Neural progenitor cell (in vitro differentiated cells): ENCODE measurements at regions not wholly inside any gene's neighbourhood (a gene's known extent, or its start where the extent isn't known, plus 50 kb on each side); places are given as distances from the start of the nearest gene placed in this dataset.

Experiments used
- DNase-seq: peaks from one replicate; pipeline ENCODE4 v3.0.0-alpha.2; 2016; ENCODE audit warnings: low spot score
- H2AFZ ChIP-seq: fragments of 200-600 bp; sonication (generic); replicated peaks from 2 replicates; pipeline ENCODE4 v1.6.1; 2016; ENCODE audit warnings: antibody characterized with exemption
- H3F3A ChIP-seq: fragments of 200-600 bp; sonication (generic); 2 replicates; pipeline ENCODE4 v1.6.1; 2016; ENCODE audit warnings: antibody characterized with exemption, low read depth
- H3K27ac ChIP-seq: fragments of 200-600 bp; sonication (generic); 2 replicates; pipeline ENCODE4 v1.5.1; 2016; ENCODE audit warnings: mild to moderate bottlenecking
- H3K27me3 ChIP-seq: fragments of 200-600 bp; sonication (generic); 2 replicates; pipeline ENCODE4 v1.6.1; 2016; ENCODE audit warnings: mild to moderate bottlenecking, moderate library complexity
- H3K36me3 ChIP-seq: fragments of 200-600 bp; sonication (generic); 2 replicates; pipeline ENCODE4 v1.5.1; 2016
- H3K4me1 ChIP-seq: fragments of 200-600 bp; sonication (generic); 2 replicates; pipeline ENCODE4 v1.6.1; 2016; ENCODE audit warnings: mixed run types
- H3K4me2 ChIP-seq: fragments of 200-600 bp; sonication (generic); 2 replicates; pipeline ENCODE4 v1.6.1; 2016
- H3K4me3 ChIP-seq: fragments of 200-600 bp; sonication (generic); 2 replicates; pipeline ENCODE4 v1.5.1; 2016
- H3K79me2 ChIP-seq: fragments of 200-600 bp; sonication (generic); 2 replicates; pipeline ENCODE4 v1.6.1; 2016; ENCODE audit warnings: low read depth
- H3K9ac ChIP-seq: fragments of 200-600 bp; sonication (generic); 2 replicates; pipeline ENCODE4 v1.6.1; 2016
- H3K9me3 ChIP-seq: fragments of 200-600 bp; sonication (generic); 2 replicates; pipeline ENCODE4 v1.5.1; 2016; ENCODE audit warnings: low read depth
- H4K20me1 ChIP-seq: fragments of 200-600 bp; sonication (generic); 2 replicates; pipeline ENCODE4 v1.6.1; 2016; ENCODE audit warnings: low read depth
- H3K27ac Mint-ChIP-seq: 3 replicates; pipeline ENCODE4 v1.8.0; 2021; ENCODE audit warnings: mixed read lengths
- H3K27me3 Mint-ChIP-seq: 2 replicates; pipeline ENCODE4 v1.8.0; 2022; ENCODE audit warnings: low read depth, mild to moderate bottlenecking, inconsistent platforms, moderate library complexity, mixed read lengths; ENCODE audit not compliant: insufficient read depth
- H3K36me3 Mint-ChIP-seq: 3 replicates; pipeline ENCODE4 v1.8.0; 2021; ENCODE audit warnings: mixed read lengths
- H3K4me1 Mint-ChIP-seq: 3 replicates; pipeline ENCODE4 v1.8.0; 2021; ENCODE audit warnings: mixed read lengths
- H3K4me3 Mint-ChIP-seq: 3 replicates; pipeline ENCODE4 v1.8.0; 2021; ENCODE audit warnings: mild to moderate bottlenecking, moderate library complexity, mixed read lengths
- H3K9me3 Mint-ChIP-seq: 3 replicates; pipeline ENCODE4 v1.8.0; 2020; ENCODE audit warnings: mixed read lengths
- CTCF ChIP-seq: fragments of 200-600 bp; sonication (generic); IDR thresholded peaks from 2 replicates; pipeline ENCODE4 v1.5.1; 2017; ENCODE audit warnings: antibody characterized with exemption, mild to moderate bottlenecking
- EZH2 ChIP-seq: fragments of 200-600 bp; sonication (generic); IDR thresholded peaks from 2 replicates; pipeline ENCODE4 v1.6.1; 2017; ENCODE audit warnings: antibody characterized with exemption, mild to moderate bottlenecking, moderate library complexity
- EZH2phosphoT487 ChIP-seq: fragments of 200-600 bp; sonication (generic); IDR thresholded peaks from 2 replicates; pipeline ENCODE4 v1.6.1; 2017; ENCODE audit warnings: antibody characterized with exemption

- Histone ChIP-seq H3F3A (no peaks in the 10 kb centered on the region), H3K79me2 (no peaks in the 10 kb centered on the region), H3K27ac (no peak overlapping the region), H3K9me3 (no peaks in the 10 kb centered on the region), H3K36me3 (no peaks in the 10 kb centered on the region), H4K20me1 (no peaks in the 10 kb centered on the region), H3K4me3 (no peak overlapping the region), H2AFZ (peak overlapping the region; percentile 76), H3K4me2 (peak overlapping the region; percentile 45), H3K27me3 (no peaks in the 10 kb centered on the region), H3K9ac (no peak overlapping the region), H3K4me1 (peaks cover 24% of the 10 kb centered on the region)
- Mint-ChIP-seq H3K36me3 (no peaks in the 10 kb centered on the region), H3K9me3 (no peaks in the 10 kb centered on the region), H3K27me3 (no peaks in the 10 kb centered on the region), H3K4me1 (peaks cover 37% of the 10 kb centered on the region), H3K27ac (no peak overlapping the region), H3K4me3 (no peak overlapping the region)
- TF ChIP-seq EZH2phosphoT487, result no peak
- DNase-seq, result no peak
Measured at GRCh38 chr2:37586663-37587317, 84.7 kb downstream of the CDC42EP3 start.

GRCh38 chr2:37587817-37588216, 83.6 kb downstream of the CDC42EP3 start:
- Mint-ChIP-seq H3K27me3 (peaks cover 2% of the 10 kb centered on the region), H3K4me3 (no peak overlapping the region), H3K36me3 (no peaks in the 10 kb centered on the region), H3K9me3 (no peaks in the 10 kb centered on the region), H3K27ac (no peak overlapping the region), H3K4me1 (peaks cover 35% of the 10 kb centered on the region)
- no peak overlapping the region for H3K4me3 ChIP-seq
- H3K4me2 ChIP-seq, result no peak overlapping the region
- H3K27me3 ChIP-seq, result no peaks in the 10 kb centered on the region
- no peaks in the 10 kb centered on the region for H3K36me3 ChIP-seq
- no peaks in the 10 kb centered on the region for H4K20me1 ChIP-seq
- H3K79me2 ChIP-seq, result no peaks in the 10 kb centered on the region
- no peak for DNase-seq
- H2AFZ ChIP-seq, result no peak overlapping the region
- no peak overlapping the region for H3K27ac ChIP-seq
- no peak overlapping the region for H3K9ac ChIP-seq
- peaks cover 24% of the 10 kb centered on the region for H3K4me1 ChIP-seq
- no peaks in the 10 kb centered on the region for H3F3A ChIP-seq
- H3K9me3 ChIP-seq, result no peaks in the 10 kb centered on the region
- TF ChIP-seq EZH2phosphoT487 (no peak), EZH2 (no peak), CTCF (no peak)

- H3K36me3 Mint-ChIP-seq, result no peaks in the 10 kb centered on the region
- Histone ChIP-seq H3K27ac (no peak overlapping the region), H3K9me3 (no peaks in the 10 kb centered on the region), H3K79me2 (no peaks in the 10 kb centered on the region), H3K36me3 (no peaks in the 10 kb centered on the region), H2AFZ (no peak overlapping the region), H3K4me2 (no peak overlapping the region), H3K4me3 (no peak overlapping the region), H3F3A (no peaks in the 10 kb centered on the region), H3K9ac (no peak overlapping the region), H3K4me1 (peaks cover 24% of the 10 kb centered on the region), H4K20me1 (no peaks in the 10 kb centered on the region), H3K27me3 (no peaks in the 10 kb centered on the region)
- no peak overlapping the region for H3K4me3 Mint-ChIP-seq
- peaks cover 3% of the 10 kb centered on the region for H3K9me3 Mint-ChIP-seq
- TF ChIP-seq CTCF (no peak), EZH2phosphoT487 (no peak), EZH2 (no peak)
- H3K27ac Mint-ChIP-seq, result no peak overlapping the region
- no peak for DNase-seq
- peaks cover 2% of the 10 kb centered on the region for H3K27me3 Mint-ChIP-seq
- H3K4me1 Mint-ChIP-seq, result peaks cover 32% of the 10 kb centered on the region
Measured at GRCh38 chr2:37588316-37588777, 83.1 kb downstream of the CDC42EP3 start.

- H4K20me1 ChIP-seq, result no peaks in the 10 kb centered on the region
- peaks cover 4% of the 10 kb centered on the region for H3K36me3 ChIP-seq
- H3K27ac Mint-ChIP-seq, result no peak overlapping the region
- DNase-seq, result no peak
- peaks cover 18% of the 10 kb centered on the region for H3K4me1 ChIP-seq
- no peak overlapping the region for H3K4me2 ChIP-seq
- no peak overlapping the region for H3K4me3 ChIP-seq
- no peaks in the 10 kb centered on the region for H3K79me2 ChIP-seq
- TF ChIP-seq EZH2phosphoT487 (no peak), CTCF (no peak), EZH2 (no peak)
- no peak overlapping the region for H3K9ac ChIP-seq
- H3K4me1 Mint-ChIP-seq, result peaks cover 24% of the 10 kb centered on the region
- no peaks in the 10 kb centered on the region for H3F3A ChIP-seq
- H2AFZ ChIP-seq, result no peak overlapping the region
- no peak overlapping the region for H3K4me3 Mint-ChIP-seq
- peaks cover 2% of the 10 kb centered on the region for H3K27me3 Mint-ChIP-seq
- no peaks in the 10 kb centered on the region for H3K27me3 ChIP-seq
- H3K9me3 ChIP-seq, result no peaks in the 10 kb centered on the region
- H3K27ac ChIP-seq, result no peak overlapping the region
- peaks cover 10% of the 10 kb centered on the region for H3K9me3 Mint-ChIP-seq
- no peaks in the 10 kb centered on the region for H3K36me3 Mint-ChIP-seq
Measured at GRCh38 chr2:37589298-37589697, 82.1 kb downstream of the CDC42EP3 start.
